Activated T-cell treated with anti-CD3 and anti-CD28 coated beads, Interleukin-2, amount 50 U/mL, for 24 hours (primary cell): ENCODE measurements at regions not wholly inside any gene's neighbourhood (a gene's known extent, or its start where the extent isn't known, plus 50 kb on each side); places are given as distances from the start of the nearest gene placed in this dataset.

Experiments
- DNase-seq: peaks from one replicate; pipeline ENCODE4 v3.0.0-alpha.2; 2020
- H3K27ac Mint-ChIP-seq: 2 replicates; pipeline ENCODE4 v1.8.0; 2020; ENCODE audit warnings: mild to moderate bottlenecking, mixed read lengths
- H3K27me3 Mint-ChIP-seq: 2 replicates; pipeline ENCODE4 v1.8.0; 2020; ENCODE audit warnings: mixed read lengths
- H3K36me3 Mint-ChIP-seq: 2 replicates; pipeline ENCODE4 v1.8.0; 2020; ENCODE audit warnings: low read depth, mixed read lengths
- H3K4me1 Mint-ChIP-seq: 2 replicates; pipeline ENCODE4 v1.8.0; 2020; ENCODE audit warnings: low read depth, mixed read lengths
- H3K4me3 Mint-ChIP-seq: 2 replicates; pipeline ENCODE4 v1.8.0; 2020; ENCODE audit warnings: mild to moderate bottlenecking, moderate library complexity, mixed read lengths
- H3K9me3 Mint-ChIP-seq: 2 replicates; pipeline ENCODE4 v1.8.0; 2020; ENCODE audit warnings: mixed read lengths

- Mint-ChIP-seq H3K9me3 (peaks cover 31% of the 10 kb centered on the region), H3K36me3 (no peaks in the 10 kb centered on the region), H3K27ac (no peak overlapping the region), H3K4me1 (no peaks in the 10 kb centered on the region), H3K27me3 (no peaks in the 10 kb centered on the region), H3K4me3 (no peak overlapping the region)
- no peak for DNase-seq
These were observed 356.0 kb downstream of the PPARGC1A start for GRCh38 chr4:23533859-23534258.

GRCh38 chr4:23516716-23517115 is 373.1 kb downstream of the PPARGC1A start:
- Mint-ChIP-seq H3K4me3 (no peak overlapping the region), H3K4me1 (no peaks in the 10 kb centered on the region), H3K27me3 (no peaks in the 10 kb centered on the region), H3K27ac (no peak overlapping the region), H3K36me3 (no peaks in the 10 kb centered on the region), H3K9me3 (peaks cover 25% of the 10 kb centered on the region)
- no peak for DNase-seq

GRCh38 chr4:23504083-23504482 is 385.8 kb downstream of the PPARGC1A start:
- peaks cover 5% of the 10 kb centered on the region for H3K9me3 Mint-ChIP-seq

GRCh38 chr4:23500894-23501449 is 388.9 kb downstream of the PPARGC1A start:
- no peak for DNase-seq
- Mint-ChIP-seq H3K9me3 (peaks cover 8% of the 10 kb centered on the region), H3K36me3 (no peaks in the 10 kb centered on the region), H3K4me1 (no peaks in the 10 kb centered on the region), H3K27me3 (no peaks in the 10 kb centered on the region), H3K4me3 (no peak overlapping the region), H3K27ac (no peak overlapping the region)

More at GRCh38 chr4:23504083-23504482, 385.8 kb downstream of the PPARGC1A start:
- no peaks in the 10 kb centered on the region for H3K4me1 Mint-ChIP-seq
- H3K27me3 Mint-ChIP-seq = no peaks in the 10 kb centered on the region
- no peaks in the 10 kb centered on the region for H3K36me3 Mint-ChIP-seq
- H3K4me3 Mint-ChIP-seq = no peak overlapping the region
- no peak overlapping the region for H3K27ac Mint-ChIP-seq
- DNase-seq = no peak

GRCh38 chr4:23485801-23486200 is 404.0 kb downstream of the PPARGC1A start:
- Mint-ChIP-seq H3K4me1 (no peaks in the 10 kb centered on the region), H3K9me3 (no peaks in the 10 kb centered on the region), H3K4me3 (no peak overlapping the region), H3K27ac (no peak overlapping the region), H3K27me3 (no peaks in the 10 kb centered on the region), H3K36me3 (no peaks in the 10 kb centered on the region)
- DNase-seq = no peak

- no peaks in the 10 kb centered on the region for H3K4me1 Mint-ChIP-seq
These were observed 405.2 kb downstream of the PPARGC1A start for GRCh38 chr4:23484689-23485088.

GRCh38 chr4:23483320-23483960 is 406.4 kb downstream of the PPARGC1A start:
- H3K4me3 Mint-ChIP-seq = no peak overlapping the region

More at GRCh38 chr4:23484689-23485088, 405.2 kb downstream of the PPARGC1A start:
- H3K36me3 Mint-ChIP-seq = no peaks in the 10 kb centered on the region
- no peak overlapping the region for H3K27ac Mint-ChIP-seq
- H3K27me3 Mint-ChIP-seq = no peaks in the 10 kb centered on the region
- no peak for DNase-seq
- H3K4me3 Mint-ChIP-seq = no peak overlapping the region
- H3K9me3 Mint-ChIP-seq = no peaks in the 10 kb centered on the region

GRCh38 chr4:23481566-23481965 is 408.3 kb downstream of the PPARGC1A start:
- H3K4me3 Mint-ChIP-seq = no peak overlapping the region
- no peak overlapping the region for H3K27ac Mint-ChIP-seq
- no peaks in the 10 kb centered on the region for H3K9me3 Mint-ChIP-seq
- H3K27me3 Mint-ChIP-seq = no peaks in the 10 kb centered on the region
- H3K4me1 Mint-ChIP-seq = no peaks in the 10 kb centered on the region
- no peak for DNase-seq
- H3K36me3 Mint-ChIP-seq = no peaks in the 10 kb centered on the region

More at GRCh38 chr4:23483320-23483960, 406.4 kb downstream of the PPARGC1A start:
- H3K36me3 Mint-ChIP-seq = no peaks in the 10 kb centered on the region
- no peaks in the 10 kb centered on the region for H3K9me3 Mint-ChIP-seq
- H3K27me3 Mint-ChIP-seq = no peaks in the 10 kb centered on the region
- DNase-seq = no peak
- H3K4me1 Mint-ChIP-seq = no peaks in the 10 kb centered on the region
- H3K27ac Mint-ChIP-seq = no peak overlapping the region

GRCh38 chr4:23477905-23478304 is 411.9 kb downstream of the PPARGC1A start:
- Mint-ChIP-seq H3K36me3 (no peaks in the 10 kb centered on the region), H3K27me3 (no peaks in the 10 kb centered on the region), H3K9me3 (no peaks in the 10 kb centered on the region), H3K27ac (no peak overlapping the region), H3K4me1 (no peaks in the 10 kb centered on the region), H3K4me3 (no peak overlapping the region)
- no peak for DNase-seq

- no peaks in the 10 kb centered on the region for H3K4me1 Mint-ChIP-seq
- H3K36me3 Mint-ChIP-seq = no peaks in the 10 kb centered on the region
- DNase-seq = no peak
- no peak overlapping the region for H3K4me3 Mint-ChIP-seq
- H3K27ac Mint-ChIP-seq = no peak overlapping the region
- peaks cover 6% of the 10 kb centered on the region for H3K9me3 Mint-ChIP-seq
- H3K27me3 Mint-ChIP-seq = no peaks in the 10 kb centered on the region
These were observed 413.2 kb downstream of the PPARGC1A start for GRCh38 chr4:23476515-23477090.

- peaks cover 17% of the 10 kb centered on the region for H3K9me3 Mint-ChIP-seq
- no peak overlapping the region for H3K27ac Mint-ChIP-seq
These were observed 426.8 kb downstream of the PPARGC1A start for GRCh38 chr4:23463071-23463470.

GRCh38 chr4:23458054-23458453 is 431.8 kb downstream of the PPARGC1A start:
- Mint-ChIP-seq H3K27ac (no peak overlapping the region), H3K27me3 (no peaks in the 10 kb centered on the region), H3K4me1 (no peaks in the 10 kb centered on the region)

More at GRCh38 chr4:23463071-23463470, 426.8 kb downstream of the PPARGC1A start:
- DNase-seq = no peak
- H3K27me3 Mint-ChIP-seq = no peaks in the 10 kb centered on the region
- no peaks in the 10 kb centered on the region for H3K36me3 Mint-ChIP-seq
- H3K4me1 Mint-ChIP-seq = no peaks in the 10 kb centered on the region
- H3K4me3 Mint-ChIP-seq = no peak overlapping the region

GRCh38 chr4:23456864-23457263 is 433.0 kb downstream of the PPARGC1A start:
- Mint-ChIP-seq H3K4me1 (no peaks in the 10 kb centered on the region), H3K9me3 (no peaks in the 10 kb centered on the region), H3K4me3 (no peak overlapping the region), H3K27me3 (no peaks in the 10 kb centered on the region), H3K27ac (no peak overlapping the region), H3K36me3 (no peaks in the 10 kb centered on the region)
- DNase-seq = no peak

More at GRCh38 chr4:23458054-23458453, 431.8 kb downstream of the PPARGC1A start:
- no peaks in the 10 kb centered on the region for H3K9me3 Mint-ChIP-seq
- DNase-seq = no peak
- no peaks in the 10 kb centered on the region for H3K36me3 Mint-ChIP-seq
- H3K4me3 Mint-ChIP-seq = no peak overlapping the region

GRCh38 chr4:23455456-23456158 is 434.2 kb downstream of the PPARGC1A start:
- Mint-ChIP-seq H3K27ac (no peak overlapping the region), H3K36me3 (no peaks in the 10 kb centered on the region), H3K9me3 (no peaks in the 10 kb centered on the region), H3K27me3 (no peaks in the 10 kb centered on the region), H3K4me3 (no peak overlapping the region), H3K4me1 (no peaks in the 10 kb centered on the region)
- no peak for DNase-seq
